ENCODE measurements at regions not wholly inside any gene's neighbourhood (a gene's known extent, or its start where the extent isn't known, plus 50 kb on each side); places are given as distances from the start of the nearest gene placed in this dataset.

DNA sequence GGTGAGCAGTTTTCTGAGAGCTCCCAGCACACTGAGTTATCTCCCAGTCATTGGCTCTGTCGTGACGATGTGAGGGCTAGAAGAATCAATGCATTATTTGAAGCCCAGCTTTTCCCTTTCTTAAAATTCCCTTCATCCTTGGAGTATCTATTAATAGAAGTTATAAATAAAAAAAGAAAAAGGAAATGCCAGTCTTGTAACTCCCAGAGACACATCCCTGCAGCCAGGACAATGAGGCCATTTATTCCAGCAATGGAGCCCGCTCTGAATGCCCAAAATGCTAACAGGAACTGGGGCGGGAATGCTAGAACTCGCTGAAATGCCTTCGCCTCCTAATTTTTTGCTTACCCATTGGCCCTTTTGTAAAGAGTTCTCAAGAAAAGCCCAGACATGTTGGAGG, 305.8 kb downstream of the TFAP2C start:
- intact Hi-C loops (cut with DNase I): no loop called here
- WGBS, 2 donors: 72 to 80% methylated on average over 6 of the region's 6 CpGs
- DNase-seq (no peak), ATAC-seq (no peak)
- Histone ChIP-seq H3K27ac (no peak overlapping the region), H3K4me1 (no peaks in the 10 kb centered on the region), H3K27me3 (no peaks in the 10 kb centered on the region), H3K36me3 (replicated peaks in 1 of 2; ENCODE audit: insufficient read depth in 1 of 2, low read depth in 2 of 2) (no peaks in the 10 kb centered on the region), H3K4me3 (no peak overlapping the region), H3K9me3 (no peaks in the 10 kb centered on the region)
- TF ChIP-seq, protein P1, sequence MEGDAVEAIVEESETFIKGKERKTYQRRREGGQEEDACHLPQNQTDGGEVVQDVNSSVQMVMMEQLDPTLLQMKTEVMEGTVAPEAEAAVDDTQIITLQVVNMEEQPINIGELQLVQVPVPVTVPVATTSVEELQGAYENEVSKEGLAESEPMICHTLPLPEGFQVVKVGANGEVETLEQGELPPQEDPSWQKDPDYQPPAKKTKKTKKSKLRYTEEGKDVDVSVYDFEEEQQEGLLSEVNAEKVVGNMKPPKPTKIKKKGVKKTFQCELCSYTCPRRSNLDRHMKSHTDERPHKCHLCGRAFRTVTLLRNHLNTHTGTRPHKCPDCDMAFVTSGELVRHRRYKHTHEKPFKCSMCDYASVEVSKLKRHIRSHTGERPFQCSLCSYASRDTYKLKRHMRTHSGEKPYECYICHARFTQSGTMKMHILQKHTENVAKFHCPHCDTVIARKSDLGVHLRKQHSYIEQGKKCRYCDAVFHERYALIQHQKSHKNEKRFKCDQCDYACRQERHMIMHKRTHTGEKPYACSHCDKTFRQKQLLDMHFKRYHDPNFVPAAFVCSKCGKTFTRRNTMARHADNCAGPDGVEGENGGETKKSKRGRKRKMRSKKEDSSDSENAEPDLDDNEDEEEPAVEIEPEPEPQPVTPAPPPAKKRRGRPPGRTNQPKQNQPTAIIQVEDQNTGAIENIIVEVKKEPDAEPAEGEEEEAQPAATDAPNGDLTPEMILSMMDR (IDR thresholded peaks at IDR 0.05): no peak
- TF ChIP-seq POLR2A (IDR thresholded peaks at IDR 0.05): no peak

DNA sequence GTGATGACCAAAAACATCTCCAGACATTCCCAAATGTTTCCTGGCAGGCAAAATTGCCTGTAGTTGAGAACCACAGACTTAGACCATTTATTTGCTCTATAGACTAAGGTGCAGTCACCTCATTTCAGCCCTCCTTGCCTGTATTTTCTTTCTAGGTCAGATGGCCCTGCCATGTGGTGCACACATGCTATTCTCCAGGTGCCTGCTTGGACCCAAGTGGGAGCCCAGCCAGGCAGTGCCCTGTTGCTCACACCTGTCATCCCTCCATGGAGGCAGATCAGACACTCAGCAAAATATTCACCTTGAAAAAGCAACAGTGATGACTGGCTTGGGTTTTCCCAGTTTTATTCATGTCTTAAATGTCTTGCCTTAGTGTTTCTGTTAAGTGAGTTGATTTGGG, 311.4 kb downstream of the TFAP2C start:
- intact Hi-C loops (cut with DNase I): no loop called here
- TF ChIP-seq, protein P1 (IDR thresholded peaks at IDR 0.05): no peak
- TF ChIP-seq POLR2A (IDR thresholded peaks at IDR 0.05): no peak
- H3K4me3 ChIP-seq: no peak overlapping the region
- H3K27ac ChIP-seq: no peak overlapping the region
- DNase-seq: no peak
- H3K27me3 ChIP-seq: no peaks in the 10 kb centered on the region
- no peaks in the 10 kb centered on the region for H3K9me3 ChIP-seq
- H3K36me3 ChIP-seq (replicated peaks in 1 of 2; ENCODE audit: insufficient read depth in 1 of 2, low read depth in 2 of 2): no peaks in the 10 kb centered on the region
- no peaks in the 10 kb centered on the region for H3K4me1 ChIP-seq
- no peak for ATAC-seq

DNA sequence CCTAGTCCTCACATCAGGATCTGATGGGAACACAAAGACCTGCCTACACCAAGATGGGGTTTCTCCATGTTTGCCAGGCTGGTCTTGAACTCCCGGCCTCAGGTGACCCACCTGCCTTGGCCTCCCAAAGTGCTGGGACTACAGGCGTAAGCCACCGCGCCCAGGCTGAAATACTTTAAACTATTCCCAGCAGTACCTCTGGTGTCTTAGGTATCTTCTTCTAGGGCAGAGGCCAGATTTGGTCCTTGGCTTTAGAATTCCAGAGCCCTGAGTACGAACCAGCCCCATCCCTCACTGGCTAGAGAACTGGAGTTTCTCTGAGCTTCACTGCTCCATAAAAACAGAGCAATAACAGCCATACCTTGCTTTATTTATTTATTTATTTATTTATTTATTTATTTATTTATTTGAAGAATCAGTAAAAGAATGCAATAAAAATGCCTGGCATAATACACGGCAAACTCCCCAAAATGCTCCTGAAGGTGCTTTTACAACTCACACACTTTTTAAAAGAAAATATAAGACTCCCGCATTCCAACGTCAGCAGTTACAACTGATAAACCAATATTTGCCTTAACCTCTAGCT, 312.1 kb downstream of the TFAP2C start:
- 67 to 78% methylated on average over 8 of the region's 8 CpGs for WGBS, 2 donors
- intact Hi-C loops (cut with DNase I): no loop called here
- no peaks in the 10 kb centered on the region for H3K27me3 ChIP-seq
- no peaks in the 10 kb centered on the region for H3K9me3 ChIP-seq
- TF ChIP-seq, protein P1 (IDR thresholded peaks at IDR 0.05): no peak
- no peak for TF ChIP-seq POLR2A (IDR thresholded peaks at IDR 0.05)
- ATAC-seq (no peak), DNase-seq (no peak)
- H3K4me3 ChIP-seq: no peak overlapping the region
- no peak overlapping the region for H3K27ac ChIP-seq
- H3K36me3 ChIP-seq (replicated peaks in 1 of 2; ENCODE audit: insufficient read depth in 1 of 2, low read depth in 2 of 2): no peaks in the 10 kb centered on the region
- no peaks in the 10 kb centered on the region for H3K4me1 ChIP-seq

DNA sequence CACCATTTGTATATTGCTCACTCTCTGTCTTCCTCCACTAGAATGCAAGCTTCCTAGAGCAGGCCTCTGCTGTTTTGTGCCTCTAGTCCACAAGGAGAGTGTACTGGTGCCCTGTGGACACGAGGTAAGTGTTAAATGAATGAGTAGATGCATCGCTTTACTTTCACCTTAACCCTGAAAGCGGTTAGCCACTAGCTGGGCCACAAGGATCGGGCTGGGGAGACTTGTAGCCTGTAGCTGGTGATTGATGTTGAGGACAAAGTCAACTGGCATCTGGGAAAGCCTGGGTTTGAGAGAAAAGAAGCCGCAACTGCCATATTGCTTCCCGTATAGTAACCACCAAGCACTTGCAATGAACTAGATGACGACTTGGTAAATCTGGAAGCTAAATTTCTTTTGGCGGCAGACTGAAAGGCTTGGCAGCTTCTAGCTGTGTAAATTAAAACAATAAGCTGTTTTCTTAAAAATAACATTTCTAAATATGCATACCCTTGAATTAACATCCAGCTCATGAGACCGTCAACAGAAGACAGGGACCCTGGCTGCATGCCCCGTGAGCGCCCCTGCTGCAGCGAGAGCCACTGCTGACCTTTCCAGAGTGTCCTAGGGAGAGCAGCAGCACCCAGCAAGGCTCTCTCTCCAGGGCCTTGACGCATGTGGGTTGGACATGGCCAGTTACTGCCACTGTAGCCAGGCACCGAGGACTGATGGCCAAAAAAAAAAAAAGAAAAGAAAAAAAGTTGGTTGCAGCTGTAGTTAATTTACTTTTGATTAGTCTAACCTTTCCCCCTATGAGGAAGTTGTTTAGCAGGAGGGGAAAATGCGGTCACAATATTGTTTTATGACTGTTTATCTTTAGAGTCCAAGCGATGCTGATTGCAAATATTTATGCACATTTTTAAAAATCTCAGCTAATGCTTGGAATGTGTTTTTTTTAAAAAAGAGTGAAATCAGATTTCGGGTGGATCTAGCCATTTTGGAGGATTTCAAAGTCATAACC, 315.1 kb downstream of the TFAP2C start:
- H3K27me3 ChIP-seq: no peaks in the 10 kb centered on the region
- no peak overlapping the region for H3K27ac ChIP-seq
- intact Hi-C loops (cut with DNase I): no loop called here
- no peak for DNase-seq
- no peaks in the 10 kb centered on the region for H3K36me3 ChIP-seq (replicated peaks in 1 of 2; ENCODE audit: insufficient read depth in 1 of 2, low read depth in 2 of 2)
- H3K4me1 ChIP-seq: no peaks in the 10 kb centered on the region
- H3K9me3 ChIP-seq: no peaks in the 10 kb centered on the region
- ATAC-seq: no peak
- no peak overlapping the region for H3K4me3 ChIP-seq
- WGBS, 2 donors: 62 to 63% methylated on average over 17 of the region's 17 CpGs
- TF ChIP-seq POLR2A (IDR thresholded peaks at IDR 0.05): no peak
- TF ChIP-seq, protein P1 (IDR thresholded peaks at IDR 0.05): no peak
